GM21717 (cell line): ENCODE measurements at regions not wholly inside any gene's neighbourhood (a gene's known extent, or its start where the extent isn't known, plus 50 kb on each side); places are given as distances from the start of the nearest gene placed in this dataset.

Source experiments
- ATAC-seq: cut with Tn5 transposase; IDR thresholded peaks from one replicate; pipeline ENCODE4 v1.9.1; 2021; ENCODE audit warnings: mild to moderate bottlenecking, moderate library complexity; ENCODE audit not compliant: unreplicated experiment

DNA sequence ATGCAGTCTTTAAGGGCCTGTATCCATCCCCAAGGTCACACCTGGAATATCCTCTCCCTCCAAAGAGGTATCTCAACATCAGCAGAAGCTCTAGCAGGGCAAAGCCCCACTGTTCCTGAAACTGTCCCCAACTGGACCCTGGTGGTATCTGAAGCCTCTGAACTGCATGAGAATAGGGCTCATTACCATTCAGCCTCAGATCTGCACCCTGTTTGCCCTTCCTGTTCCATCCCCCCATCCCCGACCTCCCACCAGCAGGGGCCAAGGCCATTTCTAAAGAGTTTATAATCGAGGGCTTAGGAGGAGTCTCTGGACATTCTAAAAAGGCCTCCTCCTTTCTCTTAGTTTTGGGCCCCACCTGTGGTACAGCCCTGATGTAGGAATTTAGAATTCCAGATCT is 74.0 kb upstream of the THY1 start:
- ATAC-seq = no peak

DNA sequence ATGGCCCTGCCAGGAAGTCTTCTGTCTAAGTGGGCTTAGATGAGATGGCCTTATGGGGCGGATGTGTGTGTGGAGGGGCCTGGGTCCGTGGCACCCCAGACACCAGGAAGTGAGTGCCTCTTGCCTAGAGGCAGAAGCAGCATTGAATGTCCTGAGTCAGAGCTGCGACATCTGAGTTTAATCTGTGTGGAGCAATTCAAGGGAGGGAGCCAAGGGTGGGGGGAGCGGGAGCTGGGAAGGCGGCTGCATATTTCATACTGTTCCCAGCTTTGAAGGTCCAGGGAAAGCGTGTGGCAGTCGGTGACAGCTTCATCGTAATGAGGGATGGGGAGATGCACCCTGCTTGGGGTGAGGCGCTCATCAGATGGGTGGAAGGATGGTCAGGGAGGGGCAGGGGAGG is 73.5 kb upstream of the THY1 start:
- no peak for ATAC-seq

DNA sequence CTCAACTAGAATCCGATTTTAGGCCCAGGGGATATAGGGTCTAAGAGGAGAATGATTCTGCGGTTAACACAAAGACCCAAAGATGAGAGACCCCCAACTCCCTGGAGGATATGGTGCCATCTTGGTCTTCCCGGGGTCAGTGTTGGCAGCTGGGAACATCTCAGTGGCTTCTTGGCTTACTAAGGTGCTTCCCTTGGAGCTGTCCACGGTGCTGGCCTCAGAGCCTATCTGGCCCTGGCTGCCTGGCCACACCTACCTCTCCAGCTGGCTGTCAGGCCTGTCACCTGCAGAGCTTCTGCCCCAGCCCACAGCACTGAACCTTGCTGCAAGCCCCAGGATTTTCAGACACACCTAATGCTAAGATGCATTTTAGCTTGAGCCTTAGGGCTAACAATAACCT is 70.7 kb upstream of the THY1 start:
- no peak for ATAC-seq

DNA sequence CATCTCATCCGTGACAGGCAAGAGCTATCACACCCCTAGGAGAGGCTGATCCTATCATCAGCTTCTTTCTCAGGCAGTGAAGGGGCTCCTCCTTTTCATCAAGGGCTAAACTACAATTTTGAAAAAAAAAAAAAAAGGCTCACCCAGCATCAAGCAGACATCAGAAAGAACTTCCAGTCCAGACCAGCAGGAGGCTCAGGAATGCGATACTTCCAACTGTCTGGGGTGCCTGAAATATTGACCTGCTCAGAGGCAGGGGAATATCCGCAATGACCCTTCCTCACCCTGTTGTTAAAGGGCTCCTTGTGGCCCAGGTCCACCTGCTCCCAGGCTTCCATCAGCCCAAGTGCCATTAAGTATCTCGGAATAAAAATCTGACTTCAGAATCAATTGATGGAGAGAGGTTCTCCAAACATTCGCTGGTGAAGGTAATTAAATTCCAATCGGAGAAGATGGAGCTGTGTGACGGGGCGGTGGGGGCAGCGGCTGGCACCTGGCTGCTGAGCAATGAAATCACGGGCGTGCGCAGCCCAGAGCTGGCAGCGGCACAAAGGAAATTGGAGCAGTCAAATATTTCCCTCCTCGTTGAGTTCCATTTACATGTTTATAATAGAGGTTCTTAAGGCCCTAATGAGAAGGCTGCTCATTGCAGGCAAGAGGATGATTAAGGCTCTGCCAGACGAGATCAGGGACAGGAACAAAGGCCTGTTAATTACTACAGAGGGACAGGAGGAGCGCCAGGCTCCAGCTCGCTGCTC is 69.0 kb upstream of the THY1 start:
- no peak for ATAC-seq

DNA sequence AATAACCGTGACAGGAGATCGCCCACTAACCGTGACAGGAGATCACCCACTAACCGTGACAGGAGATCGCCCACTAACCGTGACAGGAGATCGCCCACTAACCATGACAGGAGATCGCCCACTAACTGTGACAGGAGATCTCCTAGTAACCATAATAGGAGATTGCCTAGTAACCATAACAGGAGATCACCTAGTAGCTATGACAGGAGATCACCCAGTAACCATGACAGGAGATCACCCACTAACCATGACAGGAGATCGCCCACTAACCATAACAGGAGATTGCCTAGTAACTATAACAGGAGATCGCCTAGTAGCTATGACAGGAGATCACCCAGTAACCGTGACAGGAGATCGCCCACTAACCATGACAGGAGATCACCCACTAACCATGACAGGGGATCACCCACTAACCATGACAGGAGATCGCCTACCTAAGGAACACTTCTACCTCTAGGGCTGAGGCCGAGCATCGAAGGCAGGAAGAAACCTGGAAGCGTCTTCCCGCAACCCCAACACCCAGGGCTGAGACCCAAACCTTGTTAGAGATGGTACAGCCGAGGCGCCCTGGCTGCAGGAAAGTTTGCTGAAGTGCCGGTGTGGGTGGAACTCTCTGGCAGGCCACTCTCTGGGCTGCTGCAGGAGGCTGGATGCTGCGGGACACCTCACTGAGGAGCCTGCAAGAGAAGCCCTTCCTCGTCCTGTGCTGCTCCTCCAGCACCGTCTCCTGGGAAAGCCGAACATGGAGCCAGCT is 67.5 kb upstream of the THY1 start:
- ATAC-seq = no peak

DNA sequence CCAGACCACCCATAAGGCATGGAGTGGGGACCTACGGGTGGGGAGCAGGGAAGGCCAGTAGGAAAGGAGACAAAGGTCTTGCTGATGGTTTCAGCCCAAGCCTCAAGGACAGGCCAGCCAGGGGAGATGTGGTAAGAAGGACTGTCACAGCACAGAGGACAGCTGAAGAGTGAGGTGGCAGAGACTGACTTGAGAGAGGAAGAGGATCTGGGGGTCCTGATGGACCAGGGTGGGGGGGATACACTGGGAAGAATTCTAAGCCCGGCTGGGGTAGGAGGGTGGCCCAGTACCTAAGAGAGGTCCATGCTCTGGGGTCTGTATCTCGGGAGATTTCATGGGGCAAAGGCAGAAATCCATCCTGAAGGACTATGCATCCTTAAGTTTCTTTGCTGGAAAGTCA is 66.1 kb upstream of the THY1 start:
- ATAC-seq = no peak

DNA sequence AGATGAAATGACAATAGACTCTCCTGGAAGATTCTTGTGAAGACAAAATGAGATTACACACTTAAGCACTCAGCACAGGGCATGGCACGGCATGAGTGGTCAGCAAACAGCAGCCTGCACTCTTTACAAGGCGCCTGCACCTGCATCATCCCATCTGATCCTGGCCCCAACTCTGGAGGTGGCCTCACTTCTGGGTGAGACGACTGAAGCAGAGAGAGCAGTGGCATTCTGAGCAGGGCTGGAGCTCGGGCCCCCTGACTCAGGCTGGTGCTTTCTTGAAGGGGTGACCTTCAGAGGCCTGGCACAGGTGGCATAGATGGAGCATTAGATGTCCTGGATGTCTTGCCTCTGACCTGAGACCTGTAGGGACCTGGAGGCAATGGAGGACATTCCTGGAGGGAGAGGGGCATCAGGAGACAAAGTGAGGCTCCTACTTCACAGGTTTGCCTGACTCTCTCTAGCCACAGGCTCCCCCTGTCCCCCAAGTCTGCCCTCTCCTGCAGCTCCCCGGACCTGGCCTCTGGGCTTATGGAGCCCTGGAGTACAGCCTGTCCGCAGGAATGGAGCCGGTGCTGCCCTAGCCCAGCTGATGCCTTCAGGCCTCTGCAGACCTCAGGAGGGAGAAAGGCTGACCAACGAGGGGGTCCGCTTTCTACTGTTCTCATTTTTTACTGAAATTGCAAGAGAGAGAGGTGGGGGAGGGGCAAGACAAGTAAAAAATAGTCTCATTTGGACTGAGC is 65.5 kb upstream of the THY1 start:
- ATAC-seq = no peak

DNA sequence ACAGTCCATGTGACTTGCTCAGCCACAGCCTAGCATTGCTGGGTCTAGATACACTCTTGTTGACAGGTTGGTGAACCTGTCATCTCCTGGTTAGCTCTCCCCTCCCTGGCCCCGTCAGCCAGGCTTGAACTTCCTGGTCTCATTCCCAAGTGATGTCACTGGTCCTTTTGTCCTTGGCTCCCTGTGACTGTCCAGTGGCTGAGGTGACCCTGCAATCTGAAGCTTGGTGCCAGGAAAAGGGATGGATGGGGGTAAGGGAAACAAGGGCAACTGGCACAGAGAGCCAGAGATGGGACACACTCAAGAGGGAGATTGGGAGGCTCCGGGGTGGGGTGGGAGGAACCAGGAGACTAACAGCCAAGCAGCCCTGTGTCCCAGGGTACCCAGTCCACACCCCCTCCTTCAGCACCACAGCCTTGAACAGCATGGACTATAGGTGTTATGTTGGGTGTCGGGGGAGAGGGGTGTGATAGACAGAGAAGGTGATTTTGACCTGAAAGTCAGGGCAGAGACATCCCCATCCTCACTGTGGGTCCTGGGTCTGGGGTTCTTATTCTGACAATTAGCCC is 63.8 kb upstream of the THY1 start:
- ATAC-seq = no peak

DNA sequence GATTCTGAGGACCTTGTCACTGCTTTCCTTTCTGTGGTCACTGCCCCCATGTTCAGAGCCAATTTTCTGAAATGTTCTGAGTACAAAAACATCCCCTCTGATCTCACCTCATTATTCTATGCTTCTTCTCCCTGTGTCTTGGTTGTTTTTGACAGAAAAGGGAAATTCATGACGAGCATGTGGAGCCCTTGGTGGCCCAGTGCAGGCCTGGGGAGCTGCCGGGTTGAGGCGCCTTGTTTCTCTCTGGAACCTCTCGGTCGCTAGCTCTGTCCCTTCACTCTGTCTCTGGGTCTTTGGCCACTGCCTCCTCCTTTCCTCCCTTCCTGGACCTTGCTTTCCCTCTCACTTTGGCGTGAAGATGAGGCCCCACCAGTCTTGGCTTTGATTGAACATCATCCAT is 63.0 kb upstream of the THY1 start:
- ATAC-seq = no peak

DNA sequence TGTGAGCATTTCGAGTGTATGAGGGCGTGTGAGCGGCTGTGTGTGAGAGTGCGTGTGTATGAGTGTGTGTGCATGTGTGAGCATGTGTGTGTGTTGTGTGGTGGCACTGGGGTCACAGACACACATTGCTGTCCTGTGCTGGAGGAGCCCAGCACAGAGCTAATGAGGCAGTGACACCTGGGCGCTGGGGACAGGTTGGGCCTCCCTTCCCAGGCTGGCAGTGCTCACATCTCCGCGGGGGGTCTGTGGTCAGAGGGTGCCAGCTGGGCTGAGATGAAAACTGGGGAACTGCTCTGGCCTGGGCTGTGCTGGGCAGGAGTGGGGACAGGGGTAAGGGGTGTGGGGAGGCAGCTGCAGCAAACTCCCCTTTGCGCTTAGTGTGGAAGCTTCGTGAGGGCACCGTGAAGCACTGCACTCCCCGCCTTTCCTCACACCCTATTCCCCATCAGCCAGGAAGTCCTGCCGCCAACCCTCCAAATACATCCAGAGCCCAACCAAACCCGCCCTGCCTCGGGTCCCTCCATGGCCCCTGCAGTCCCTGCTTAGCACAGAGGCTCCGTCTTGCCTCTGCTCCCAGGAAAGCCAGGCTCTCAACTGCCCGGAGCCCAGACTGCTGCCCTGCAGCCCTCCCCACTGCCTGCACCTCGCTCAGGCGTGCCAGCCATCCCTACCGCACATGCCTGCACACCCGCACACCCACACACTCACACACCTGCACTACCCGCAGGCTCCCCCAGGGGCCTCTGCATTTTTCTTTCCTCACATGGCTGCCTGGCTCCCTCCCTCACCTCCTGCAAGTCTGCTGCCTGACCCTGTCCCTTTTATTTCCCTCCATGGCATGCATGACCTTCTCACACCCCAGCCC is 62.0 kb upstream of the THY1 start:
- no peak for ATAC-seq

DNA sequence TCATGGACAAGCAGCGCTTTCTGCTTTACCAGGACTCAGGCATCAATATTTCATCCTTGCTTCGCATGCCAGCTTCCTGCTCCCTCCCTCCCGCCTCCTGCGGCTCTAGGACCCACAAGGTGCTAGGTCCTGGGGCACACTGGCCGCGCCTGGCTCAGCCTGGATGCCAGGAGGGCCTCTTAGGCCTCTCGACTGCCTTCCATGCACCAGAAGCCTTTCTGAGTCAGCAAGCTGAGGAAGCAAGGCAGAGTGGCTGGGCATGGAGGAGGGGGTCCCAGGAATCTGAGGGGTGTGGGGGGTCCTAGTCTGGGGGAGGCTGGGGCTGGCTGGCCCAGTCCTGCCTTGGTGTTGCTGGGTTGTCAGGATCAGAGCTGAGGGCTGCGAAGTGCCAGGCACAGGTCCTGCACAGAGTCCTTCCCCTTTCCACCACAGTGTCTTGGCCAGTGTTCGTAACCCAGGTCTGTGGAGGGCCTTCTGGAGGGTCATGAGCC is 61.0 kb upstream of the THY1 start:
- ATAC-seq = no peak

DNA sequence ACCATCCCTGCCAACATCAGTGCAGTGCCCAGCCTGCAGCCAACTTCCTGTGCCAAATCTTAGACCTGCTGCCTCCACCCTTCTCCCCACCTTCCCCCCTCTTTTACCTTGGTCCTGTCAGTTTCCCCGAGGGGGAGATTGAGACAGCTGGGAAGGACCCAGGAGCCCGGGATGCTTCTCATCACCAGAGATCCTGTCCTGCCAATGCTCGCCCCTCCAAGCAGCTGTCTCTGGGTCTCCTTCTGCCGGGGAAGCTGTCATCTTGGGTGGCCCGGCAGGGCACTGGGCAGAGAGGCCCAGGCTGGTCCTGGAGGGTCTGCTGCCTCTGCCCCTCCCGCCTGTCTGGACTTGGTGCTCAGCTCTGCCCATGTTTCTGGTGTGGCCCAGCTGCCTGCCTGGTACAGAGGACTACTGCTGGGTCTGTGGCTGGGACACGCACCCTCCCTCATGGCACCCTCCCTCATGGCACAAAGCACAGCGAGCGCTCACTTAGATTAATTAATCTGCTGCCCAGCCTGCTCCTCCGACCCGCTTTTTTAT is 60.4 kb upstream of the THY1 start:
- no peak for ATAC-seq

DNA sequence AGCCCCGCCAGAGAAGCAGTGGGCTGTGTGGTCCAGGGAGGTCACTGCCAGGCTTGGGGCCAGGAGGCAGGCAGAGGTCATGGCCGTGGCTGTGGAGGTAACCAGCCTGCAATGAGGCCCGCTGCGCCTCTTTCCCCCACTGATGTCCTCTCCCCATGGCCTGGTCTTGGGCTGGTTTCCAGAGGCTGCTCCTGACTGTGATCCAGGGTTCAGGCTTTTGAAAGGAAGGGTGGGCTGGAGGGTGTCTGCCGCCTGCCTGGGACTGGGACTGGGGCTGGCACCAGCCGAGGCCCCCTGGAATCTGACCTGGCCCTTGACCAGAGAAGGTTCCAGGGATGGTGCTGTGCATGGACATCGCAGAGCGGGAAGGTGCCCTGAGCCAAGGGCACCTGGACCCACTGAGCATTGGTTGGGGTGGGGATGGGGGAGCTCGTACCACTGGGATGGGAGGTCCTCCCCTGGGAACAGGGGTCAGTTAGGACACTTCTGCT is 59.6 kb upstream of the THY1 start:
- no peak for ATAC-seq

DNA sequence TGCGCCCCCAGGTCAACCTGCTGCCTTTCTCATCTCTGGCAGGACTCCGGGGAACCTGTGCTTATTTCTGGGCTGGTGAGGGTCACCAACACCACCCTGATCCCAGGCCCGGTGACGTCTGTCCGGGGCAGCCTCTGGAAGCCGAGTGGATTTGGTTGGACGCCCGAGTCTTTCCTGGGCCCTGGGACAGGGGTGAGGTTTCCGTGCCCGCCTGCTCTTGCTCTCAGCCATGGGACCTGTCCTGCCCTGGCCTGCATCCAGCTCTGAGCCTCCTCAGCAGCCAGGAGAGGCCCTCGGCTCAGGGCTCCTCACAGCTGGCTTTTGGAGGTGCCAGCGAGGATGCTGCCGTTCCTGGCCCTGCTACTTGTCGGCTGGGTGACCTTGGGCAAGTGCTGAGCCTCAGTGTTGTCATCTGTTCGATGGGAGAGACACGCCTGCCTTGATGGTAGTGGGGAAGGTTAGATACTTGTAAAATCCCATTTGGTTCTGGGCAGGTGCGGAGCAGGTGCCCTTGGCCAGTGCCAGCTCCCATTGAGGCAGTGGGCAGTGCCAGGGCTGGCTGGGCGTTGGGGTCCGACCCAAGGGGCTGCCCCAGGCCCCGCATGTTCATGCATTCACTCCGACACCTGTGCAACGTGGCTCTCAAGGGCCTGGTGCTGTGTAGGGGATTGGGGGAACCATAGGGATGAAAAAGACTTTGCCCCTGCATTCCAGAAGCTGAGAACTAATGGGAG is 58.9 kb upstream of the THY1 start:
- no peak for ATAC-seq

DNA sequence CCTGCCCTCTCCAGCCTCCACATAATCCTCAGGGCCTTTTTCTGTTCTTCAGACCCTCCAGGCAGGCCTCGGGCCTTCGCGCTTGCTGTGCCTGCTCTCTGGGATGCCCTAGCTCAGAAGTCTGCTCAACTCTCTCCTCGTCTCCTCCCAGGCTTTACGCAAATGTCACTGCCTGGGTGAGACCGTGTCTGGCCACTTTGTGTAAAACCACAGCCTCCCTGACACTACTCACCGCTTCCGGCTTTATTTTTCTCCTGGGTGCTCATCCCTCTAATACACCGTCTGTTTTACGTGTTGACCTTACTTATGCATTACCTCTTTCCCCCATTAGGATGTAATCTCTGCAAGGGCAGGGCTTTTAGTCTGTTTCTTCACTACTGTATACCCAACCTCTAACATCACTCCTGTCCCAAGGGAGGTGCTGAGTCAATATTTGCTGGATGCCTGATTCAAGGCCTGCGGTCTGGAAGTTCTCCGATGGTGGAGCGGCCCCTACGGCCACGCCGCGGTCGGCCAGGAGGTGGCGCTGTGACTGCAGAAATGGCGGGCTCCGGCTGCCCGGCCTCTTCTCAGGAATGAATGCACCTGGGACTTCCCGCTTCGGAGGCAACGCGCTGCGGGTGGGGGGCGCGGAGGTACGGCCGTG is 58.2 kb upstream of the THY1 start:
- ATAC-seq = no peak

DNA sequence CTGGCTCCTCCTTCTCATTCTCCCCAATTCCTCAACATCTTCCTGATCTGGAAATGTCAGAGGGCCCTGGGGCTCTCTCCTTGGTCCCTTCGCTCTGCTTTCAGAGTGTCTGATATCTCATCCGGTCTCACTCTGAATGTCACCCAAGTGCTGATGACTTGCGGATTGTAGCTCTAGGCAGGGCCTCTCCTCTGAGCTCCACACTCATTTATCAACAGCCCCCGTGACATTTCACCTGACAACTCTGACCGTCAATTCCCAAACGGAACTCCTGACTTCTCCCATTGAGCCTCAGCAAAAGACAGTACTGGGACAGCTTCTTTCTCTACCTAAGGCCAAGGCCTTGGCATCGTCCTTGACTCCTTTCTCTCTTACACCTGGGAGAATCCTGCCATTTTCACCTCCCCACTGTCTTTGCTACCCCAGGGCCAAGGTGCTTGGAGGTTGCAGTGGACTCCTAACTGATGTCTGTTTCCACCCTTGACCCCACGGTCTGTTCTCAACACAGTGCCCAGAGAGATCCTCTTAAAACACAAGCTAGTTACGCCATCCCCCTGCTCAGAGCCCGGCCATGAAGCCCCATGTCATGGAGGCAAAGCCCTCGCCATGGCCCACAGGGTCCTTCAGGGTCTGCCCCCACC is 57.5 kb upstream of the THY1 start:
- ATAC-seq = no peak

DNA sequence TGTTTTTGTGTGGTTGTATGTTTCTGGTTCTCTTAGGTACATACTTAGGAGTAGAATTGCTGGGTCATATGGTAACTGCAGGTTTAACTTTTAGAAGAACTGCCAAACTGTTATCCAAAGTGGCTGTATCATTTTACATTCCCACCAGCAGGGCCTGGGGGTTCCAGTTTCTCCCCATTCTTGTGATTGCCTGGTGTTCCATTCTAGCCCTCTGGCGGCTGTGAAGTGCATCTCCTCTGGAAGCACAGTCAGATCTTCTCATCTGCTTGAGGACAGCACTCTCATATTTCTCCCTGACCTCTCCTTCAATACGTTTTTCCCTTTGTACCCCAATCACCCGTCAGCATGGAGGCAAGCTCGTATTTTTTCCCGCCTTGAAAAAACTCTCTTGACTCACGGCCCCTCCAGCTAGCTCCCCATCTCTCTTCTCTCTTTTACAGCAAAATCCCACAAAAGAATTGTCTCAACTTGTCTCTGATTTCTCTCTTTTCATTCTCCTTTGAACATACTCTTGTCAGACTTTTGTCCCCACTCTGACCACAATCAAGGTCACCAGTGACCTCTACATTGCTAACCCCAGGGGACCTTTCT is 56.8 kb upstream of the THY1 start:
- ATAC-seq = no peak

DNA sequence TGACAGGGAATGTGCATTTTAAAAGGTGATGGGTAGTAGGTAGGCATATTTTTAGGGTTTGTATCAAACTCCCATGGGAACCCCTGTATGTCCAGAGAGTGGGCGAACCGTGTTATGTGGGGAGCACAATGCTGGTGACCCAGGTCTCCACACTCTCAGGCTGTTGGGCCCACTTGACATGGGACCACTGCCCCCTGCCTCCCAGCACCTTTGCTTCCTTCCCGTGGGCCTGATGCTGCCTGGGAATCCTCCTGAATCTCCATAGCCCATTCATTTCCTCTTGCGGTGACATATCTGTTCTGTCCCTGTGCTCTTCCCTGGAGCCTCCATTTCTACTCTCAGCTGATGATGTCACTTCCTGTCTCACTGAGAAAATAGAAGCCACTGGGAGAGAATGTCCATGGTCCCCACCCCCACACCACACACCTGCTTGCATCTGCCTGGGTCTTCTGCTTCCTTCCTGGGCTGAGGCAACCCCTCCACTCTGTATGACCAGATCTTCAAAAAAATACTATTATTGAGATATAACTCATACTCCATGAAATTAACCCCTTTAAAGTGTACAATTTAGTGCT is 55.8 kb upstream of the THY1 start:
- ATAC-seq = no peak
